H9 (cell line): ENCODE measurements at regions not wholly inside any gene's neighbourhood (a gene's known extent, or its start where the extent isn't known, plus 50 kb on each side); places are given as distances from the start of the nearest gene placed in this dataset.

Source experiments
- DNase-seq: peaks from one replicate; pipeline ENCODE4 v3.0.0-alpha.2; 2017
- H2AFZ ChIP-seq: one replicate; pipeline ENCODE4 v1.6.1; 2013; ENCODE audit warnings: mild to moderate bottlenecking, low read length, control low read depth, moderate library complexity
- H2AK5ac ChIP-seq: 2 replicates; pipeline ENCODE4 v1.6.1; 2013; ENCODE audit warnings: low read length, control low read depth, mixed read lengths; ENCODE audit not compliant: insufficient read length
- H2BK120ac ChIP-seq: one replicate; pipeline ENCODE4 v1.6.1; 2013; ENCODE audit warnings: low read depth, mild to moderate bottlenecking, low read length, control low read depth, inconsistent platforms; ENCODE audit not compliant: poor library complexity, severe bottlenecking
- H2BK12ac ChIP-seq: 2 replicates; pipeline ENCODE4 v1.6.1; 2013; ENCODE audit warnings: low read length, control low read depth, mixed read lengths, low read depth; ENCODE audit not compliant: insufficient read length
- H2BK15ac ChIP-seq: 2 replicates; pipeline ENCODE4 v1.6.1; 2013; ENCODE audit warnings: low read depth, low read length, control low read depth
- H2BK20ac ChIP-seq: one replicate; pipeline ENCODE4 v1.6.1; 2013; ENCODE audit warnings: low read depth, mild to moderate bottlenecking, low read length, control low read depth, inconsistent platforms; ENCODE audit not compliant: poor library complexity, severe bottlenecking
- H2BK5ac ChIP-seq: 2 replicates; pipeline ENCODE4 v1.6.1; 2013; ENCODE audit warnings: low read length, control low read depth, mixed read lengths; ENCODE audit not compliant: insufficient read length
- H3K14ac ChIP-seq: 2 replicates; pipeline ENCODE4 v1.6.1; 2013; ENCODE audit warnings: low read length, control low read depth; ENCODE audit not compliant: insufficient read depth
- H3K18ac ChIP-seq: 2 replicates; pipeline ENCODE4 v1.6.1; 2013; ENCODE audit warnings: low read depth, mild to moderate bottlenecking, mixed read lengths, low read length, control low read depth; ENCODE audit not compliant: insufficient read length
- H3K23ac ChIP-seq: 2 replicates; pipeline ENCODE4 v1.6.1; 2013; ENCODE audit warnings: low read length, control low read depth, mixed read lengths, low read depth; ENCODE audit not compliant: insufficient read length
- H3K23me2 ChIP-seq: 2 replicates; pipeline ENCODE4 v1.6.1; 2013; ENCODE audit warnings: low read depth, mild to moderate bottlenecking, mixed read lengths, low read length, control low read depth; ENCODE audit not compliant: insufficient read length, poor library complexity, severe bottlenecking
- H3K27ac ChIP-seq: 2 replicates; pipeline ENCODE4 v1.5.1; 2013; ENCODE audit warnings: low read length, control low read depth, mixed read lengths, low read depth; ENCODE audit not compliant: insufficient read length
- H3K27me3 ChIP-seq: 2 replicates; pipeline ENCODE4 v1.6.1; 2013; ENCODE audit warnings: low read length, control low read depth, inconsistent platforms; ENCODE audit not compliant: insufficient read depth
- H3K4ac ChIP-seq: 2 replicates; pipeline ENCODE4 v1.6.1; 2013; ENCODE audit warnings: low read depth, mild to moderate bottlenecking, control low read depth, inconsistent platforms, low read length, moderate library complexity
- H3K4me1 ChIP-seq: 2 replicates; pipeline ENCODE4 v1.6.1; 2013; ENCODE audit warnings: low read length, control low read depth, inconsistent platforms; ENCODE audit not compliant: insufficient read depth
- H3K4me2 ChIP-seq: 2 replicates; pipeline ENCODE4 v1.6.1; 2013; ENCODE audit warnings: low read length, control low read depth, mixed read lengths; ENCODE audit not compliant: insufficient read length, insufficient read depth
- H3K56ac ChIP-seq: 2 replicates; pipeline ENCODE4 v1.6.1; 2013; ENCODE audit warnings: low read depth, mild to moderate bottlenecking, mixed read lengths, low read length, control low read depth; ENCODE audit not compliant: insufficient read length
- H3K79me1 ChIP-seq: 2 replicates; pipeline ENCODE4 v1.6.1; 2013; ENCODE audit warnings: low read depth, mild to moderate bottlenecking, moderate library complexity, low read length, control low read depth, inconsistent platforms; ENCODE audit not compliant: insufficient read depth, poor library complexity, severe bottlenecking
- H3K79me2 ChIP-seq: 2 replicates; pipeline ENCODE4 v1.6.1; 2013; ENCODE audit warnings: low read length, control low read depth, inconsistent platforms; ENCODE audit not compliant: insufficient read depth
- H3K9ac ChIP-seq: 2 replicates; pipeline ENCODE4 v1.6.1; 2013; ENCODE audit warnings: low read length, control low read depth, mixed read lengths; ENCODE audit not compliant: insufficient read length; ENCODE audit errors: extremely low read depth
- H3K9me3 ChIP-seq: one replicate; pipeline ENCODE4 v1.6.1; 2013; ENCODE audit warnings: low read depth, low read length, inconsistent platforms; ENCODE audit not compliant: control insufficient read depth
- H3T11ph ChIP-seq: one replicate; pipeline ENCODE4 v1.6.1; 2013; ENCODE audit warnings: mild to moderate bottlenecking, low read length, control low read depth, inconsistent platforms
- H4K20me1 ChIP-seq: one replicate; pipeline ENCODE4 v1.6.1; 2013; ENCODE audit not compliant: control insufficient read depth, insufficient read length, insufficient read depth
- H4K5ac ChIP-seq: 2 replicates; pipeline ENCODE4 v1.6.1; 2013; ENCODE audit warnings: low read depth, mild to moderate bottlenecking, mixed read lengths, low read length, control low read depth; ENCODE audit not compliant: insufficient read length
- H4K8ac ChIP-seq: replicated peaks from 2 replicates; pipeline ENCODE4 v1.6.1; 2013; ENCODE audit warnings: low read length, control low read depth, mixed read lengths, low read depth; ENCODE audit not compliant: insufficient read length
- H4K91ac ChIP-seq: 2 replicates; pipeline ENCODE4 v1.6.1; 2013; ENCODE audit warnings: low read depth, mild to moderate bottlenecking, moderate library complexity, mixed read lengths, low read length, control low read depth; ENCODE audit not compliant: insufficient read length
- H3K27ac Mint-ChIP-seq, 3 experiments: 2 replicates in 2 of 3; 3 replicates in 1 of 3; pipeline ENCODE4 v1.8.0; 2020 to 2021; ENCODE audit warnings: mixed read lengths in 3 of 3, mild to moderate bottlenecking in 1 of 3, moderate library complexity in 1 of 3
- H3K27me3 Mint-ChIP-seq: 2 replicates; pipeline ENCODE4 v1.8.0; 2021; ENCODE audit warnings: low read depth, mild to moderate bottlenecking, moderate library complexity, mixed read lengths
- H3K36me3 Mint-ChIP-seq, 3 experiments: 2 replicates in 2 of 3; 3 replicates in 1 of 3; pipeline ENCODE4 v1.8.0; 2020 to 2021; ENCODE audit warnings: low read depth in 3 of 3, mixed read lengths in 3 of 3; ENCODE audit not compliant: insufficient read depth in 1 of 3
- H3K4me1 Mint-ChIP-seq, 2 experiments: 2 replicates each; pipeline ENCODE4 v1.8.0; 2020; ENCODE audit warnings: mixed read lengths in 2 of 2
- H3K4me3 Mint-ChIP-seq, 2 experiments: 2 replicates in 1 of 2; 3 replicates in 1 of 2; pipeline ENCODE4 v1.8.0; 2020 to 2021; ENCODE audit warnings: mild to moderate bottlenecking in 2 of 2, mixed read lengths in 2 of 2, moderate library complexity in 1 of 2
- H3K9me3 Mint-ChIP-seq, 2 experiments: 2 replicates in 1 of 2; 3 replicates in 1 of 2; pipeline ENCODE4 v1.8.0; 2020; ENCODE audit warnings: mild to moderate bottlenecking in 2 of 2, mixed read lengths in 2 of 2, moderate library complexity in 1 of 2
- WGBS: extraction: QIAGEN DNeasy Blood & Tissue Kit; methylation state at CpG from one replicate; pipeline ENCODE4 v1.1.7; 2013; ENCODE audit warnings: missing lambda C conversion rate, low lambda C conversion rate, mixed read lengths; ENCODE audit not compliant: insufficient read length; ENCODE audit errors: extremely low coverage; 5-methylcytosine and 5-hydroxymethylcytosine counted together
- TF ChIP-seq, protein P1 (sequence below): fragments of 200-600 bp; sonication (generic); conservative IDR thresholded peaks from 3 replicates; pipeline ENCODE4 v1.8.0; 2021; ENCODE audit warnings: antibody characterized with exemption, mild to moderate bottlenecking

DNA sequence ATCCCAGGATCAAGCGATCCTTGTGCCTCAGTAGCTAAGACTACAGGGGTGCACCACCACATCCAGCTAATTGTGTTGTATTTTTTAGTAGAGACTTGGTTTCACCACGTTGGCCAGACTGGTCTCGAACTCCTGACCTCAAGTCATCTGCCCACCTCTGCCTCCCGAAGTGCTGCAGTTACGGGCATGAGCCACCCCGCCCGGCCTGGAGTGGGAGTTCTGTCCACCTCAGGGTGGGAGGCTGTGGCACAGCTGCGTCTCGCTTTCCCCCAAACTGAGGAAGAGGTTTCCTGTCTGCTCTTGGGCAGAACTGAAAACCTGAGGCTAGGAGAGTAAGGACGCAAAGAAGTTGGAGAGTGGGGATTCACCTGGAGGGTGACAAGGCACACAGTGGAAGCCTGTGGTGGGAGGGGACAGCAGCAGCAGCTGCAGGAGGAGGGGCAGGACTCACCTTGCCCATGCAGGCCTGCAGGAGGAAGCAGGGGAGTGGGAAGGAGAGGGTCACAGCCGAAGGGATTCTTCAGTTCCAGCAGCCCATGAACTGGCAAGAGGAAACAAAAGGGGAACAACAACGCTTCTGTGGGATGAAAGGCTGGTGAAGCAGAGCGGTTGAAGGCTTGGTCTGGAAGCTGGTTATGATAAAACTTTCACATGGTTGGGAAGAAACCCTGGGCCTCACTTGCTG lies 181.4 kb downstream of the GAS1 start:
- no peak overlapping the region for H3K4ac ChIP-seq
- H2AK5ac ChIP-seq, result no peak overlapping the region
- H2BK15ac ChIP-seq, result no peak overlapping the region
- no peaks in the 10 kb centered on the region for H3K23me2 ChIP-seq
- H4K20me1 ChIP-seq, result no peaks in the 10 kb centered on the region
- H3K9ac ChIP-seq, result no peak overlapping the region
- H2BK20ac ChIP-seq, result no peak overlapping the region
- Mint-ChIP-seq H3K4me3 (no peak overlapping the region), H3K27me3 (no peaks in the 10 kb centered on the region), H3K36me3 (no peaks in the 10 kb centered on the region), H3K9me3 (no peaks in the 10 kb centered on the region; a peak in 1 of 5 replicates), H3K27ac (no peak overlapping the region; a peak in 1 of 7 replicates), H3K4me1 (peaks cover 5 to 8% of the 10 kb centered on the region in 2 experiments)
- no peak overlapping the region for H3K27ac ChIP-seq
- no peaks in the 10 kb centered on the region for H3K79me2 ChIP-seq
- H4K8ac ChIP-seq, result no peak overlapping the region
- H3K9me3 ChIP-seq, result no peaks in the 10 kb centered on the region
- no CpG with 5 or more reads among the region's 13 CpGs for WGBS
- TF ChIP-seq, protein P1, sequence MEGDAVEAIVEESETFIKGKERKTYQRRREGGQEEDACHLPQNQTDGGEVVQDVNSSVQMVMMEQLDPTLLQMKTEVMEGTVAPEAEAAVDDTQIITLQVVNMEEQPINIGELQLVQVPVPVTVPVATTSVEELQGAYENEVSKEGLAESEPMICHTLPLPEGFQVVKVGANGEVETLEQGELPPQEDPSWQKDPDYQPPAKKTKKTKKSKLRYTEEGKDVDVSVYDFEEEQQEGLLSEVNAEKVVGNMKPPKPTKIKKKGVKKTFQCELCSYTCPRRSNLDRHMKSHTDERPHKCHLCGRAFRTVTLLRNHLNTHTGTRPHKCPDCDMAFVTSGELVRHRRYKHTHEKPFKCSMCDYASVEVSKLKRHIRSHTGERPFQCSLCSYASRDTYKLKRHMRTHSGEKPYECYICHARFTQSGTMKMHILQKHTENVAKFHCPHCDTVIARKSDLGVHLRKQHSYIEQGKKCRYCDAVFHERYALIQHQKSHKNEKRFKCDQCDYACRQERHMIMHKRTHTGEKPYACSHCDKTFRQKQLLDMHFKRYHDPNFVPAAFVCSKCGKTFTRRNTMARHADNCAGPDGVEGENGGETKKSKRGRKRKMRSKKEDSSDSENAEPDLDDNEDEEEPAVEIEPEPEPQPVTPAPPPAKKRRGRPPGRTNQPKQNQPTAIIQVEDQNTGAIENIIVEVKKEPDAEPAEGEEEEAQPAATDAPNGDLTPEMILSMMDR, result no peak
- H3K14ac ChIP-seq, result 0 out of 2 replicates have a peak overlapping the region, but pooled peaks have one; percentile 14
- no peaks in the 10 kb centered on the region for H3K27me3 ChIP-seq
- H2BK12ac ChIP-seq, result no peak overlapping the region
- H3K4me1 ChIP-seq, result no peaks in the 10 kb centered on the region; the same call in 1 of the 2 replicates
- no peak overlapping the region for H3T11ph ChIP-seq
- H2BK120ac ChIP-seq, result no peak overlapping the region
- peak; percentile 40 for DNase-seq
- H4K91ac ChIP-seq, result no peak overlapping the region
- no peak overlapping the region for H3K4me2 ChIP-seq
- no peak overlapping the region for H4K5ac ChIP-seq
- no peaks in the 10 kb centered on the region for H3K79me1 ChIP-seq
- H3K18ac ChIP-seq, result no peak overlapping the region
- H2BK5ac ChIP-seq, result no peak overlapping the region
- H2AFZ ChIP-seq, result no peak overlapping the region
- no peak overlapping the region for H3K56ac ChIP-seq
- no peak overlapping the region for H3K23ac ChIP-seq
